Epithelial cell of proximal tubule (primary cell): ENCODE measurements at regions not wholly inside any gene's neighbourhood (a gene's known extent, or its start where the extent isn't known, plus 50 kb on each side); places are given as distances from the start of the nearest gene placed in this dataset.

Experiments used
- DNase-seq: peaks from one replicate; pipeline ENCODE4 v3.0.0-alpha.2; 2011; ENCODE audit warnings: low read depth
- H3K4me3 ChIP-seq: 2 replicates; pipeline ENCODE4 v1.5.1; 2011; ENCODE audit warnings: low read depth, mild to moderate bottlenecking, low read length
- CTCF ChIP-seq: conservative IDR thresholded peaks from 2 replicates; pipeline ENCODE4 v1.5.1; 2012; ENCODE audit warnings: low read depth, mild to moderate bottlenecking, low read length

GRCh38 chr9:3700772-3701171, 175.0 kb upstream of the RFX3 start:
- TF ChIP-seq CTCF = no peak
- no peak overlapping the region for H3K4me3 ChIP-seq
- no peak for DNase-seq

- no peak for TF ChIP-seq CTCF
- DNase-seq = no peak
- no peak overlapping the region for H3K4me3 ChIP-seq
Observed at GRCh38 chr9:3699883-3700282, 174.1 kb upstream of the RFX3 start.

DNA sequence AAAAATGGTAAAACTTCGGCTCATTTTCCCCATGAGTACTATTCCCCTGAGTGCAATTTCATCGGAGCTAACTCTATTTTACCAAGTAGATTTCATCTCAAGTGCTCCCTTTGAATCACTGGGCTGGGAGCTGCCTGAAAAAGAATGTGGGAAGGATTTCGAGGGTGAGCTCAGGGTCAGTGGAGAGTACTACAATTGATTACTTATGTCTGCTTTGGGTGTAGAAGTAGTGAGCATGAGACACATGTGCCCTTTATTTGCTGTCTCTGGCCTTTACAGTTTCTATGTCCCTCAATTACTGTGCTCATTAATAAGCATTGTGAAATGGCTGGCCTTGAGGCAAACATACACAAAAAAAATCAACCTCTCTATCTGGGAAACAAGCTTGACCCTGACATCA, 172.7 kb upstream of the RFX3 start:
- no peak for DNase-seq
- no peak for TF ChIP-seq CTCF
- H3K4me3 ChIP-seq = no peak overlapping the region

GRCh38 chr9:3698076-3698475, 172.3 kb upstream of the RFX3 start:
- TF ChIP-seq CTCF = no peak
- no peak overlapping the region for H3K4me3 ChIP-seq
- DNase-seq = no peak

- no peak overlapping the region for H3K4me3 ChIP-seq
- DNase-seq = no peak
- no peak for TF ChIP-seq CTCF
Observed at GRCh38 chr9:3696368-3696767, 170.6 kb upstream of the RFX3 start.

- TF ChIP-seq CTCF = no peak
- DNase-seq = no peak
- no peak overlapping the region for H3K4me3 ChIP-seq
Observed at GRCh38 chr9:3692606-3693005, 166.8 kb upstream of the RFX3 start.

- H3K4me3 ChIP-seq = no peak overlapping the region
- no peak for DNase-seq
- TF ChIP-seq CTCF = no peak
Observed at GRCh38 chr9:3689555-3689954, 163.8 kb upstream of the RFX3 start.
